ENCODE measurements at regions not wholly inside any gene's neighbourhood (a gene's known extent, or its start where the extent isn't known, plus 50 kb on each side); places are given as distances from the start of the nearest gene placed in this dataset.
"Not testable (repeated sequence)": the region's sequence is repeated elsewhere in the genome, so short reads cannot be mapped to it uniquely, and the experiment has no call there.

GRCh38 chr1:25171013-25171412 lies 61.3 kb downstream of the SYF2 start:
- H3K4me3 ChIP-seq; DNase-seq; H3K36me3 ChIP-seq (ENCODE audit: low read depth); intact Hi-C loops (cut with DNase I, micrococcal nuclease); H3K9me3 ChIP-seq; ATAC-seq: not testable (repeated sequence)
- H3K4me1 ChIP-seq (ENCODE audit: low read depth), result peaks cover 26% of the 10 kb centered on the region

- intact Hi-C loops (cut with DNase I, micrococcal nuclease), result no loop called here
- no peak for TF ChIP-seq CTCF (IDR thresholded peaks at IDR 0.05)
- Histone ChIP-seq H3K4me1 (ENCODE audit: low read depth) (peaks cover 26% of the 10 kb centered on the region), H3K36me3 (ENCODE audit: low read depth) (no peaks in the 10 kb centered on the region), H3K9me3 (no peaks in the 10 kb centered on the region), H3K4me3 (no peak overlapping the region)
- ATAC-seq, result no peak
- no peak for DNase-seq
Observed at GRCh38 chr1:25170439-25170838, 61.9 kb downstream of the SYF2 start.

- DNase-seq (peak in 1 of 3 donors; percentile 27), ATAC-seq (peak; percentile 7)
- intact Hi-C loops (cut with DNase I, micrococcal nuclease), result no loop called here
- Histone ChIP-seq H3K9me3 (no peaks in the 10 kb centered on the region), H3K4me1 (ENCODE audit: low read depth) (peaks cover 26% of the 10 kb centered on the region), H3K4me3 (no peak overlapping the region), H3K36me3 (ENCODE audit: low read depth) (no peaks in the 10 kb centered on the region)
- no peak for TF ChIP-seq CTCF (IDR thresholded peaks at IDR 0.05)
Observed at GRCh38 chr1:25169610-25170009, 62.7 kb downstream of the SYF2 start.

- H3K4me3 ChIP-seq, result no peak overlapping the region
- TF ChIP-seq CTCF (IDR thresholded peaks at IDR 0.05), result no peak
- peaks cover 26% of the 10 kb centered on the region for H3K4me1 ChIP-seq (ENCODE audit: low read depth)
- DNase-seq (no peak), ATAC-seq (no peak)
- intact Hi-C loops (cut with DNase I, micrococcal nuclease), result no loop called here
- no peaks in the 10 kb centered on the region for H3K36me3 ChIP-seq (ENCODE audit: low read depth)
- H3K9me3 ChIP-seq, result no peaks in the 10 kb centered on the region
Observed at GRCh38 chr1:25169168-25169567, 63.1 kb downstream of the SYF2 start.

- DNase-seq (peak; percentile 53 to 70 (median 63)), ATAC-seq (peak; percentile 95)
- intact Hi-C loops (cut with DNase I, micrococcal nuclease), result no loop called here
- no peak for TF ChIP-seq CTCF (IDR thresholded peaks at IDR 0.05)
- Histone ChIP-seq H3K36me3 (ENCODE audit: low read depth) (no peaks in the 10 kb centered on the region), H3K4me3 (no peak overlapping the region), H3K4me1 (ENCODE audit: low read depth) (peaks cover 26% of the 10 kb centered on the region), H3K9me3 (no peaks in the 10 kb centered on the region)
Observed at GRCh38 chr1:25168193-25169071, 63.9 kb downstream of the SYF2 start.

Data from mucosa of descending colon (tissue), 3 donors.